ENCODE measurements at regions not wholly inside any gene's neighbourhood (a gene's known extent, or its start where the extent isn't known, plus 50 kb on each side); places are given as distances from the start of the nearest gene placed in this dataset.

GRCh38 chr21:28655471-28655870 lies 337.2 kb downstream of the LTN1 start:
- TF ChIP-seq PREB (CRISPR knock-in tag; IDR thresholded peaks at IDR 0.05; ENCODE audit: borderline replicate concordance) (no peak), CREB1 (CRISPR knock-in tag; IDR thresholded peaks at IDR 0.05) (no peak), E2F4 (CRISPR knock-in tag; IDR thresholded peaks at IDR 0.05; ENCODE audit: borderline replicate concordance, low read depth) (no peak), ZBTB21 (CRISPR knock-in tag; IDR thresholded peaks at IDR 0.05; ENCODE audit: borderline replicate concordance) (no peak), FOXP1 (CRISPR knock-in tag; IDR thresholded peaks at IDR 0.05; ENCODE audit: borderline replicate concordance) (no peak), ATF3 (CRISPR knock-in tag; conservative IDR thresholded peaks at IDR 0.05) (no peak), NFYB (CRISPR knock-in tag; conservative IDR thresholded peaks at IDR 0.05; ENCODE audit: low read depth) (no peak), JUN (CRISPR knock-in tag; IDR thresholded peaks at IDR 0.05) (no peak)
- TF ChIP-seq, protein P1, sequence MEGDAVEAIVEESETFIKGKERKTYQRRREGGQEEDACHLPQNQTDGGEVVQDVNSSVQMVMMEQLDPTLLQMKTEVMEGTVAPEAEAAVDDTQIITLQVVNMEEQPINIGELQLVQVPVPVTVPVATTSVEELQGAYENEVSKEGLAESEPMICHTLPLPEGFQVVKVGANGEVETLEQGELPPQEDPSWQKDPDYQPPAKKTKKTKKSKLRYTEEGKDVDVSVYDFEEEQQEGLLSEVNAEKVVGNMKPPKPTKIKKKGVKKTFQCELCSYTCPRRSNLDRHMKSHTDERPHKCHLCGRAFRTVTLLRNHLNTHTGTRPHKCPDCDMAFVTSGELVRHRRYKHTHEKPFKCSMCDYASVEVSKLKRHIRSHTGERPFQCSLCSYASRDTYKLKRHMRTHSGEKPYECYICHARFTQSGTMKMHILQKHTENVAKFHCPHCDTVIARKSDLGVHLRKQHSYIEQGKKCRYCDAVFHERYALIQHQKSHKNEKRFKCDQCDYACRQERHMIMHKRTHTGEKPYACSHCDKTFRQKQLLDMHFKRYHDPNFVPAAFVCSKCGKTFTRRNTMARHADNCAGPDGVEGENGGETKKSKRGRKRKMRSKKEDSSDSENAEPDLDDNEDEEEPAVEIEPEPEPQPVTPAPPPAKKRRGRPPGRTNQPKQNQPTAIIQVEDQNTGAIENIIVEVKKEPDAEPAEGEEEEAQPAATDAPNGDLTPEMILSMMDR (IDR thresholded peaks at IDR 0.05) = no peak
- TF ChIP-seq, protein P2, sequence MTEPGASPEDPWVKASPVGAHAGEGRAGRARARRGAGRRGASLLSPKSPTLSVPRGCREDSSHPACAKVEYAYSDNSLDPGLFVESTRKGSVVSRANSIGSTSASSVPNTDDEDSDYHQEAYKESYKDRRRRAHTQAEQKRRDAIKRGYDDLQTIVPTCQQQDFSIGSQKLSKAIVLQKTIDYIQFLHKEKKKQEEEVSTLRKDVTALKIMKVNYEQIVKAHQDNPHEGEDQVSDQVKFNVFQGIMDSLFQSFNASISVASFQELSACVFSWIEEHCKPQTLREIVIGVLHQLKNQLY (CRISPR knock-in tag; IDR thresholded peaks at IDR 0.05) = no peak
- TF ChIP-seq, protein P3, sequence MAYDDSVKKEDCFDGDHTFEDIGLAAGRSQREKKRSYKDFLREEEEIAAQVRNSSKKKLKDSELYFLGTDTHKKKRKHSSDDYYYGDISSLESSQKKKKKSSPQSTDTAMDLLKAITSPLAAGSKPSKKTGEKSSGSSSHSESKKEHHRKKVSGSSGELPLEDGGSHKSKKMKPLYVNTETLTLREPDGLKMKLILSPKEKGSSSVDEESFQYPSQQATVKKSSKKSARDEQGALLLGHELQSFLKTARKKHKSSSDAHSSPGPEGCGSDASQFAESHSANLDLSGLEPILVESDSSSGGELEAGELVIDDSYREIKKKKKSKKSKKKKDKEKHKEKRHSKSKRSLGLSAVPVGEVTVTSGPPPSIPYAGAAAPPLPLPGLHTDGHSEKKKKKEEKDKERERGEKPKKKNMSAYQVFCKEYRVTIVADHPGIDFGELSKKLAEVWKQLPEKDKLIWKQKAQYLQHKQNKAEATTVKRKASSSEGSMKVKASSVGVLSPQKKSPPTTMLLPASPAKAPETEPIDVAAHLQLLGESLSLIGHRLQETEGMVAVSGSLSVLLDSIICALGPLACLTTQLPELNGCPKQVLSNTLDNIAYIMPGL (CRISPR knock-in tag; IDR thresholded peaks at IDR 0.05) = no peak
- TF ChIP-seq, protein P4, sequence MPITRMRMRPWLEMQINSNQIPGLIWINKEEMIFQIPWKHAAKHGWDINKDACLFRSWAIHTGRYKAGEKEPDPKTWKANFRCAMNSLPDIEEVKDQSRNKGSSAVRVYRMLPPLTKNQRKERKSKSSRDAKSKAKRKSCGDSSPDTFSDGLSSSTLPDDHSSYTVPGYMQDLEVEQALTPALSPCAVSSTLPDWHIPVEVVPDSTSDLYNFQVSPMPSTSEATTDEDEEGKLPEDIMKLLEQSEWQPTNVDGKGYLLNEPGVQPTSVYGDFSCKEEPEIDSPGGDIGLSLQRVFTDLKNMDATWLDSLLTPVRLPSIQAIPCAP (CRISPR knock-in tag; IDR thresholded peaks at IDR 0.05) = no peak
- TF ChIP-seq, protein P5, sequence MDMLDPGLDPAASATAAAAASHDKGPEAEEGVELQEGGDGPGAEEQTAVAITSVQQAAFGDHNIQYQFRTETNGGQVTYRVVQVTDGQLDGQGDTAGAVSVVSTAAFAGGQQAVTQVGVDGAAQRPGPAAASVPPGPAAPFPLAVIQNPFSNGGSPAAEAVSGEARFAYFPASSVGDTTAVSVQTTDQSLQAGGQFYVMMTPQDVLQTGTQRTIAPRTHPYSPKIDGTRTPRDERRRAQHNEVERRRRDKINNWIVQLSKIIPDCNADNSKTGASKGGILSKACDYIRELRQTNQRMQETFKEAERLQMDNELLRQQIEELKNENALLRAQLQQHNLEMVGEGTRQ (CRISPR knock-in tag; IDR thresholded peaks at IDR 0.05) = no peak
- TF ChIP-seq, protein P6, sequence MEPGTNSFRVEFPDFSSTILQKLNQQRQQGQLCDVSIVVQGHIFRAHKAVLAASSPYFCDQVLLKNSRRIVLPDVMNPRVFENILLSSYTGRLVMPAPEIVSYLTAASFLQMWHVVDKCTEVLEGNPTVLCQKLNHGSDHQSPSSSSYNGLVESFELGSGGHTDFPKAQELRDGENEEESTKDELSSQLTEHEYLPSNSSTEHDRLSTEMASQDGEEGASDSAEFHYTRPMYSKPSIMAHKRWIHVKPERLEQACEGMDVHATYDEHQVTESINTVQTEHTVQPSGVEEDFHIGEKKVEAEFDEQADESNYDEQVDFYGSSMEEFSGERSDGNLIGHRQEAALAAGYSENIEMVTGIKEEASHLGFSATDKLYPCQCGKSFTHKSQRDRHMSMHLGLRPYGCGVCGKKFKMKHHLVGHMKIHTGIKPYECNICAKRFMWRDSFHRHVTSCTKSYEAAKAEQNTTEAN (CRISPR knock-in tag; IDR thresholded peaks at IDR 0.05) = no peak
